ENCODE measurements at regions not wholly inside any gene's neighbourhood (a gene's known extent, or its start where the extent isn't known, plus 50 kb on each side); places are given as distances from the start of the nearest gene placed in this dataset.

- DNase-seq: no peak
Measured at GRCh38 chr5:4243479-4244264, 648.0 kb downstream of the IRX1 start.

- no peak for DNase-seq
Measured at GRCh38 chr5:4244306-4244705, 648.7 kb downstream of the IRX1 start.

GRCh38 chr5:4245076-4245475 lies 649.4 kb downstream of the IRX1 start:
- DNase-seq: no peak

GRCh38 chr5:4245511-4245910 lies 649.9 kb downstream of the IRX1 start:
- DNase-seq: no peak

- no peak for DNase-seq
Measured at GRCh38 chr5:4246447-4246846, 650.8 kb downstream of the IRX1 start.

GRCh38 chr5:4250254-4250653 lies 654.6 kb downstream of the IRX1 start:
- no peak for DNase-seq

- no peak for DNase-seq
Measured at GRCh38 chr5:4252385-4252784, 656.8 kb downstream of the IRX1 start.

GRCh38 chr5:4254736-4255135 lies 659.1 kb downstream of the IRX1 start:
- DNase-seq: no peak

GRCh38 chr5:4255441-4255840 lies 659.8 kb downstream of the IRX1 start:
- DNase-seq: no peak

- no peak for DNase-seq
Measured at GRCh38 chr5:4258170-4258569, 662.5 kb downstream of the IRX1 start.

- DNase-seq: no peak
Measured at GRCh38 chr5:4271193-4271592, 675.6 kb downstream of the IRX1 start.

- no peak for DNase-seq
Measured at GRCh38 chr5:4275232-4275631, 679.6 kb downstream of the IRX1 start.

- no peak for DNase-seq
Measured at GRCh38 chr5:4294878-4295277, 699.2 kb downstream of the IRX1 start.

GRCh38 chr5:4295663-4296339 lies 700.2 kb downstream of the IRX1 start:
- no peak for DNase-seq

- DNase-seq: no peak
Measured at GRCh38 chr5:4306057-4306456, 710.4 kb downstream of the IRX1 start.

- DNase-seq: no peak
Measured at GRCh38 chr5:4309026-4309425, 713.4 kb downstream of the IRX1 start.

- no peak for DNase-seq
Measured at GRCh38 chr5:4313138-4313537, 717.5 kb downstream of the IRX1 start.

GRCh38 chr5:4319478-4320128 lies 724.0 kb downstream of the IRX1 start:
- no peak for DNase-seq

- DNase-seq: no peak
Measured at GRCh38 chr5:4330327-4330726, 734.7 kb downstream of the IRX1 start.

- DNase-seq: no peak
Measured at GRCh38 chr5:4335078-4335477, 739.4 kb downstream of the IRX1 start.

GRCh38 chr5:4337519-4337918 lies 741.9 kb downstream of the IRX1 start:
- no peak for DNase-seq

GRCh38 chr5:4339949-4340348 lies 744.3 kb downstream of the IRX1 start:
- DNase-seq: no peak

- DNase-seq: no peak
Measured at GRCh38 chr5:4345850-4346249, 750.2 kb downstream of the IRX1 start.

GRCh38 chr5:4348423-4348822 lies 752.8 kb downstream of the IRX1 start:
- no peak for DNase-seq
